ENCODE measurements at regions not wholly inside any gene's neighbourhood (a gene's known extent, or its start where the extent isn't known, plus 50 kb on each side); places are given as distances from the start of the nearest gene placed in this dataset.
"Not testable (repeated sequence)": the region's sequence is repeated elsewhere in the genome, so short reads cannot be mapped to it uniquely, and the experiment has no call there.

DNA sequence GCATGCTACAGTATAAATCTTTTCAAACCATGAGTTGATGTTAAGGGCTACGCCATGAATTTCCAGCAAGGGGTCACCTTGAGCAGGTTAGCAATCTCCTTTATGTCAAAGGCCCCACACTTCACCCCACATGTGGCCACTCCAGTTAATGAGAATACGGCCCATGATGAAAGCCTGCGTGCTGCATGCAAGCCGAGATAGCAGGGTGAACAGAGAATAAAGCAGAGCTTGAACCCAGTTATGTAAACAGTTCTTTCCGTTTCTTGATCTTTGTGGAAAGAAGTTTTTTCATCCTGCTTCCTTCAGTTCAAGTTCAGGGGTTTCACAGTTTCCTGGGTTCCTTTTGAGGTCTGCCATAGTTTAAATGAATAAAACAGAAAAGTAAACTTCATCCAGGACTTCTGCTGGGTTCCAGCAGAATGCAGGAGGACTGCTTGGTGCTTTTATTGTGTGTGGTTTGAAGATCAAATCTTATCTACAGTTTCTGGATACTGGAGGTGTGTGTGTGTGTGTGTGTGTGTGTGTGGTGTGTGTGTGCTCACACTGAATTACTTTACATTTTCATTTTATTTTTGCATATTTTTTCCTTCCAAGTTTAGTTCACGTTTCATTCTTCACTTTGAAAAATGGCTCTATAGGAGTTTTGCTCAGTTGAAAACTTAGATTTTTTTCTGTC lies 87.1 kb downstream of the HMHB1 start:
- DNase-seq (ENCODE audit: low spot score): no peak

DNA sequence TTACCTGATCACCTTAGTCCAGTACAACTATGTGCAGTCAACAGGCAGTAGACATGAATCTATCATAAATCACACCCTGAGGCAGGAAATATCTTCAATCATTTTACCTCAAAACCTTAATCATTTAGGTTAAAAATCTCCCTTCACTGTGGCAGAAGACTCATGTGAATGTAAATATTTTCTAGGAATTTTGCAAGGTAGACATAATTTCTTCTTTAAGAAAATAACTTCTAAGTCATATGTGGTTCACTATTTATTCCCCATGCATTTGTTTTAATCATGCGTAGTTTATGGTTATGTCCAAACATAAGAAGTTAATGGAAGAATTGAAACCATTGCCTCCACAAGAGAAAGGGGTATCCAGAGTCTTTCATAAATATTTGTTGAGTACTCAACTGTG lies 97.0 kb downstream of the HMHB1 start:
- no peak for DNase-seq (ENCODE audit: low spot score)

DNA sequence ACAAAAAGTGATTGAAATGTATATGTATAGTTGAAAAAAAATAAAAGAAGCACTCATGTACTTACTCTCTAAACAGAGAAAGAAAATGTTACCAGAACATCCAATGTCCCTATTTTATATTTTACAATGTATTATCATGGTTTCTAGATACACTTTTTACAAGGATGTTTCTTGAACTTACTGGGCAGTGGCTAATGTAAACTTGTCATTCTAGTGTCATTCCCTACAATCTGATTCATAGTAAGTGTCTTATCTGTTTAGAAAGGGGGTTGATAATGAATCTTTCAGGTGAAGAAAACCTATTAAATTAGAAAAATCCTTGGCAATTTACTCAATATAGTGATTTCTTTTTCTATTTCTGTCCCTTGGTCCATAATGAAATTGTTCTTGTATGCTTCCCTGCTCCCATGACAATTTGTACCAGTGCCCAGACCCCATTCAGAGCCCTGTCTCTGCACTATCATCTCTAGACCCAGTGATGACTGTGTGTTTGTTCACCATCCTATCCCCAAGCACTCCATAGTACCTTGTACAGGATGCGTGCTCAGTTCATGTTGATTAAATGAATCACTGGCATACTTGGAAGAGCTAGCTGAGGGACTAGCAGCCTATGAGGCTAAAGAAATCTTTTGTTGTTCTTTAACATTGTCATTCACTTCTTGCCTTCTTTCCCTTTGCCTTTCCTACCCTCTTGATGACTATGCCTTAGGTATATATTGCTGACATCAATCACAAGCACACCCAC lies 101.2 kb downstream of the HMHB1 start:
- no peak for DNase-seq (ENCODE audit: low spot score)

DNA sequence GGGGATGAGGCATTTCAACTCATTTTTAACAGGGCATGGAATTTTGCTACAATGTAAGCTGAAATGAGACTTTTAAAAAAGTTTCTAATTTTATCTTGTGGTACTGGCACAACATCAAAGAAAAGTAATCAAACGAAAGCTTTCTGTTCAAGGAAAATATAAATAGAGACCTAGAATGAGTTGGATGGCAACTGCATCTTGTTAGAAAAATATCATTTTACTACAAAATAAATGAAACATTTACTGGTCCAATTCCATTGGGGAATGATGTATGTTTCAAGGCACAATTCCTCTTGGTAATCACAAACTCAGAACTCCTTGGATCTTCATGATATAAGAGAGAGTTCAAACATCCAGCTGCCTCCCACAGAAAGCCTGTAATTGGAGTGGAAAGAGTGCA lies 102.8 kb downstream of the HMHB1 start:
- DNase-seq (ENCODE audit: low spot score): peak; percentile 52

DNA sequence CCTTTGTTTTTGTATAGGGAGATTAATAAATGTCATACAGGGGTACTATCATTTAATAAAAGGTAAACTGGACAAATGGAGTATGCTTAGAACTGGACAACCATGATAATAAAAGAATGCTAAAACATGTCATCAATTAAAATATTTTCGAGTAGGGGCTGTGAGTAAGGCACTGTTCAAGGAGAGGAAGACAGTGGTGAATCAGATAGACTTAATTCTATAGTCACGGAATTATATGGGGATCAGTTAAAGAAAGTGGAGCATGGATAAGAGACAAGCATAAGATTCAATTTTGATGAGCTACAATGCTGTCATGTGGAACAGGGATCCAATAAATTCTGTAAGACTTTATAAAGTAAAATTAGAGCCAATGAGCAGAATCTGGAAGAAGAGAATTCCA lies 104.5 kb downstream of the HMHB1 start:
- DNase-seq (ENCODE audit: low spot score): no peak

DNA sequence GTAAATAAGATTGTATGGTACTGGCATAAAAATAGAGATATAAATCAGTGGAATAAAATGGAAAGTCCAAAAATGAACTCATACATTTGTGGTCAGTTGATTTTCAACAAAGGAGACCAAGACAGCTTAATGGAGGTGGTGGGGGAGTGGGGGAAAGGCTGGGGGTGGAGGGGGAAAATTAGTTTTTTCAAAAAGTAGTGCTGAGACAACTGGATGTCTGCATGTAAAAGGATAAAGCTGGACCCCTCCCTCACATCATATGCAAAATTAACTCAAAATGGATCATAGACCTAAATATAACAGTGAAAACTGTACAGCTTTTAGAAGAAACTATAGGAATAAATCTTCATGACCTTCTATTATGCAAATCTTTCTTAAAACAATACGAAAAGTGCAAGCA lies 107.0 kb downstream of the HMHB1 start:
- no peak for DNase-seq (ENCODE audit: low spot score)

DNA sequence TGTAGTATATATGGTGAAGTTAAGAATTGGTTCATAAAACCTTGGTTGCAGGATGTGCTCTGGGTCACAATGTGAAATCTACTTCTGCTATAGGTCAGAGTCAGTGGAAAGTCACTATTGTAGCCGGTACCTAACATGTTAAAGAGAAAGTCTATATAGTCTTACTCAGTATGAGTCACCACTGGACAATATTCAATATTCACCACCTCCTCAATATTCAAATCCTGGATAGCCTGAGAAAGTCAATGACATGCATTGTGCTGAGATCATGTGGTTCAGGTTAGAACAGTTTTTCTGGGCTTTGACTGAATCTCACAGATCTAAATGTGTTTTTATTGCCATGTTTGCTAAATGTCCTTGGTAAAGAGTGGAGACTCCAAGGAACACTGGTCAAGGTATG lies 108.8 kb downstream of the HMHB1 start:
- DNase-seq (ENCODE audit: low spot score): no peak

DNA sequence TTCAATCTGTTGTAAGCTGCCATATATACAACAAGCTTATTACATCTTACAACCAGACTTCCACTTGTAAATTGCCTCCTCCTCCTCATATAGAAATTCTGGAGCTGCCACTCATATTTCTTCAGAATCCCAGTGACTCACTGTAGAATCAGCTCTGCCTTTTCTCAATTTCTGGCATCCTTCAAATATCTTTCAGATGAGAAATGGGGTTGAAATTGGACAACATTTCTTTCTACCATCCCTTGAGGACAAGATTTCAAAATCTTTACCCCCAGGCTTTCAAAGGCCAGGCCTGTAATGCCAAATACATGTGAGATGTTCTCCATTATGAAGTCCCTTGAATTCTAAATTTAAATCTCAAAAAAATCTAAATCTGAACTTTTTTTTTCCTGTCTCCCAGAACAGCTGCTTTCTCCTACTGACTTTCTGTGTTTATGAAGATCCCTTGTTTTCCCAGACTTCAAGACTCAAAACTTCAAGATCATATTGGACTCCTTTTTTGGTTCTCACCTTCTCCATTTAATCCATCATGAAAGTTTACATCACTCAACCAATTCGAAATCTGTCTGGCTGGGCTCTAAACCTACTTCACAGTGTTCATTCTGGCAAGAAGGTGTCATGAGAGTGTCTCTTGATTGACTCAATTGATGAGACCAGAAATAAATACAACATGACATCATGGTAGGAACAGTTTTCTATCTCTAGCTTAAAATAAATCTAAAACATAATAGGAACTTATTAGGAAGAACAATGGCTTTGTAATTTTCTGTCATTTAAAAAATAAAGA lies 109.8 kb downstream of the HMHB1 start:
- peak; percentile 82 for DNase-seq (ENCODE audit: low spot score)

DNA sequence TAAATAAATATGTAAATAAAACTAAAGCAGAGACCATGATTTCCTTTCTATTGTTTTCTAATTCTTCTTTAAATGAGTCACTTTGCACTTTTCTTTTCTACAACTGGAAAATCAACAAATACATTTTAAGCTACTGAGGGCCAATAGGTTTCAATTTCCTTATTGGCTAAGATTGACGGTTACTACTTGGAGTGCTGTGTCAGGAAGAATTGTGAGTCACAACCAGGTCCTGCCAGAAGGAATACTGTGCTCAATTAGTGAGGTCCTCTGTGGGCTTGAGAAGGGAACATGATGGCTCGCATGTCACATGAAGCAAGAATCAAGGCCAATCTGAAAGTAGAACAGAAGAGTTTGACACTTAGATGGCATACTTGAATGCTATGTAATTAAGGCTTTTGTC lies 110.8 kb downstream of the HMHB1 start:
- DNase-seq (ENCODE audit: low spot score): no peak

DNA sequence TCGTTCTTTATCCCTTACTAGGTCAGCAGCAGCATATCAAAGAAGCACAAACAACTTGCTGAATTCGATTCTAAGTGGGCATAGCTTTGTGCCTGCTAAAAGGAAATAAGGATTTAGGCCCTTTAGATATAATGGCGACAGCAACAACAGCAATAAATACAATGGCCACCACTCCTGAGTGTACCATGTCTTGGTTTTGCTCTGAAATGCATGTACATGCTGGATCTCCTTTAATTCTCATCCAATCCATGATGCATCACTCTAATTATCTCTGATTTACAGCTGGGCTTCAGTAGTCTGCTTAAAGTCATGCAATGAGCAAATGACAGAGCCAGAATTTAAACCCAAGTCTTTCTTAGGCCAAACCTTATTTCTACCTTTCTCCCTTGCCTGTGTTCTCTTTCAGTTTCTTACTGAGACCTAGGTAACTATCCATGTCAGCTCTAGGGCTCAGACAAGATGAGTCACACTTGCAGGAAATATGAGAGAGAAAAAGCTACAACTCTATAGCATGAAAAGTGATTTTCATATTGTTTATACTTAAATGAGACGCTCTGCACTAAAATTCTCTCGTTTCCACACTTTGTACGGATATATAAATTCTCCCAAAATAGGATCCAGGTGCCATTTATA lies 111.8 kb downstream of the HMHB1 start:
- DNase-seq (ENCODE audit: low spot score): peak; percentile 68

DNA sequence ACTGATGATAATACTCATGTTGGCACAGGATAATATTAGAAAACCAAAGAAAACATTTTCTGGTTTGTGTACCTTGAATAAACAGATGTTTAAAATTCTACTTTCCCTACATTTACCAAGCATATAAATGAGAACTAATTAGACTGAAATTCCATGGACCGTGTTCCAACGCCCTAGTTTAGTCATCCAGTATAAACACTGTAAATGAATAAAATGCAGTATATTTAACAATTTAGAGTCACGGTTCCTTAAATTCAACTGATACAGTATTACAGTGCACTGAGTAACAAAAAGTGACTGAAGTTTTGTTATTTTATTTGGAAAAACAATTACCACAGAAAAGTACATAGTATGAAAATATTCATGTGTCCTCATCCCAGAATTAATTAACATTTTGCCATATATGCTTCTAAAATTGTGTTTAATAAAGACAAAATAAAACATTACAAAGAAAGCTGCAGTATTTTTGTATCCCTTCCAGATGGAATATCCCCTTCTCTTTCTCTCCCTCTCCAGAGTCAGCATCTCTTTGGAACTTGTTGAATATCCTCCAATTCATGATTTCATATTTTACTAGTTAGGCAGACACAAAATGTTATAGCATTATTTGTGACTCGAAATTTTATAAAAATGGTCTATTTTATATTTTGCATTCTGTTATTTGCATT lies 112.5 kb downstream of the HMHB1 start:
- DNase-seq (ENCODE audit: low spot score): peak; percentile 20

DNA sequence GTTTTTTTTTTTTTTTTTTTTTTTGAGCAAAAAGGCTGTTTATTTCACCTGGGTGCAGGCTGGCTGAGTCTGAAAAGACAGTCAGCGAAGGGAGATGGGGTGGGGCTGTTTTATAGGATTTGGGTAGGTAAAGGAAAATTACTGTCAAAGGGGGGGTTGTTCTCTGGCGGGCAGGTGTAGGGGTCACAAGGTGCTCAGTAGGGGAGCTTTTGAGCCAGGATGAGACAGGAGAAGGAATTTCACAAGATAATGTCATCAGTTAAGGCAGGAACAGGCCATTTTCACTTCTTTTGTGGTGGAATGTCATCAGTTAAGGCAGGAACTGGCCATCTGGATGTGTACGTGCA lies 113.0 kb downstream of the HMHB1 start:
- DNase-seq (ENCODE audit: low spot score): not testable (repeated sequence)

DNA sequence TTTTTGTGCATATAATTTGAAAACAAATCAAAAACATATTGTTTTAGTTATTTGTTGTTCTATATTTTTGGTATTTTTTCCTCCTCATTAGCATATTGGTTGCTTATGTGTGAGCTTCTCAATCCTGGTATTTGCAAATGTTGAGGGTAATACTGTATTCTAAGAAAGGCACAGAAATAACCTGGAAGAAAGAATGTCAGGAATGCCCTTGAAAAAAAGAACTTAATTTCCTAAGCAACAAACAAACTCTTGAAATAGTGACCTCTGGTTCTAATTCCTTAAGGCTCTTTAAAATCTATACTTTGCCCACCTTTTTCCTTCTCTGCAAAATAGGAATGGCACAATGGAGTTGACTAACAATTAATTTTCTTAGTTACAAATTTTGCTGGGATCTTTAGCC lies 117.5 kb downstream of the HMHB1 start:
- no peak for DNase-seq (ENCODE audit: low spot score)

DNA sequence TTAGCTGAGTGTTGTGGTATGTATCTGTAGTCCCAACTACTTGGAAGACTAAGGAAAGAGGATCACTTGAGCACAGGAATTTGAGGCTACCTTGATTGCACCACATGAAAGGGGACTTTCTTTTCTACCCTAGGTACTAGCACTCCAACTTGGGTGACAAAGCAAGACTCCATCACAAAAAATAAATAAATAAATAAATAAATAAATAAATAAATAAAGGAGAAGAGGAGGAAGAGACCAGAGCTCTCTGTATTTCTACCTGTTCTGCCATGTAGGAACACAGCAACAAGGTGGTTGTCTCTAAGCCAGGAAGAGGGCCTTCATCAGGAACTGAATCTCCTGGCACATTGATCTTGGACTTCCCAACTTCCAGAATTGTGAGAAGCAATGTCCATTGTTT lies 118.6 kb downstream of the HMHB1 start:
- DNase-seq (ENCODE audit: low spot score): no peak

DNA sequence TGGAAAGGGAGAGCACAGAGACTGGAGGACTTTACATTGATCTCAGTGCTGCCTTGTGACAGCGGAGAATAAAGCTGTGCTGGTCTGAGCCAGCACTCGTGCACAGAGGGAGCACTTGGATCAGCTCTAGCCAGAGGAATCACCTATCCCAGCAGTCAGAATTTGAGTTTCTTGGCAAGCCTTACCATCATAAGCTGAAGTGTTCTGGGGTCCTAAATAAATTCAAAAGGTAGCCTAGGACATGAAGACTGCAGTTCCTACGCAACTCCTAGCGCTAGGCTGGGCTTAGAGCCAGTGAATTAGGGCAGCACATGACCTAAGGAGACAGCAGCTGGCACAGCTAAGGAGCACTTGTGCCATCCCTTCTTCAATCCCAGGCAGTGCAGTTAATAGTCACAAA lies 119.5 kb downstream of the HMHB1 start:
- DNase-seq (ENCODE audit: low spot score): no peak

DNA sequence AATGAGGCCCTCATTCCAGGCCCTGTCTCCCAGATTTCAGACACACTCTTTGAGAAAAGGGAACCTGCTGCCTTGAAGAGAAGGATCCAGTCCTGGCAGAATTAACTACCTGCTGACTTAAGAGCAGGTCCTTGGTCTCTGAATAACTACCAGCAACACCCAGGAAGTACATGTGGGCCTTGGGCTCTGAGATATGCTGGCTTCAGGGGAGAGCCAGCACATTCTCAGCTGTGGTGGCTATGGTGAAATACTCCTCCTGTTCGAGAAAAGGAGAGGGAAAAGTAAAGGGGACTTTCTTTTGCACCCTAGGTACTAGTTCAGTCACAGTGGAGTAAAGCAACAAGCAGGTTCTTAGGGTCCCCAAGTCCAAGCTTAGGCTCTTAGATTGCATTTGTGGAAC lies 120.0 kb downstream of the HMHB1 start:
- DNase-seq (ENCODE audit: low spot score): no peak

DNA sequence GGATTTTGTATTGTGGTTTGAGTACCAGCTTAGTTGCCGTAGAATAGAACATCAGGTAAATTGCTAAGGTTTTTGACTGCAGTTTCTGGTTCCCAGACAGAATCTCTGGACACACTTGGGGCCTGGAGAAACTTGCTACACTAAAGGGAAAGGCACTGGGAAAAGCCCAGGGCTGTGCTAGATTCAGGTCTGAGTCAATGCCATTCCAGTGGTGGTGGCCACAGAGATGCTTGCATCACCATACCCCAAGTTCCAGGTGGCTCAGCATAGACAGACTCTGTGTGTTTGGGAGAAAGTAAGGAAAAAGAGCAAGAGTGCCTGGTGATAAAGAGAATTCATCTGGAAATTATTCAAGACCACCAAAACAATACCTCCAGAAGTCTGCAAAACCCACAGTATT lies 120.6 kb downstream of the HMHB1 start:
- DNase-seq (ENCODE audit: low spot score): no peak

DNA sequence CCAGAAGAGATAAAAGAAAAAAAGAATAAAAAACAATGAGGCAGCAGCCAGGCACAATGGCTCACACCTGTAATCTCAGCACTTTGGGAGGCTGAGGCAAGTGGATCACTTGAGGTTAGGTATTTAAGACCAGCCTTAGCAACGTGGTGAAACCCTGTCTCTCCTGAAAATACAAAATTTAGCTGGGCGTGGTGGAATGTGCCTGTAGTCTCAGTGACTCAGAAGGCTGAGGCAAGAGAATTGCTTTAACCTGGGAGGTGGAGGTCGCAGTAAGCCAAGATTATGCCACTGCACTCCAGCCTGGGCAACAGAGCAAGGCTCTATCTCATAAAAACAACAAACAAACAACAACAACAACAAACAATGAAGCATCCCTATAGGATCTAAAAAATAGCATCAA lies 121.5 kb downstream of the HMHB1 start:
- no peak for DNase-seq (ENCODE audit: low spot score)

DNA sequence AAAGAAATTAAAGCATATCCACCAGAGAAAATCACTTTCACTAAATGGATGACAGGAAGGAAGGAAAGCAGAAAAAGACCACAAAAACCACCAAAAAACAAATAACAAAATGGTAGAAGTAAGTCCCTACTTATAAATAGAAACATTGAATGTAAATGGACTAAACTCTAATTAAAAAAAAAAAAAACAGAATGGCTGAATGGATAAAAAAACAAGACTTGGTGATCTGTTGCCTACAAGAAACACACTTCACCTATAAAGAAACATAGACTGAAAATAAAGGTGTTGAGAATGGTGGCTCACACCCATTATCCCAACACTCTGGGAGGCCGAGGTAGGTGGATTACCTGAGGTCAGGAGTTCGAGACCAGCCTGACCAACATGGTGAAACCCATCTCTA lies 122.9 kb downstream of the HMHB1 start:
- DNase-seq (ENCODE audit: low spot score): no peak

DNA sequence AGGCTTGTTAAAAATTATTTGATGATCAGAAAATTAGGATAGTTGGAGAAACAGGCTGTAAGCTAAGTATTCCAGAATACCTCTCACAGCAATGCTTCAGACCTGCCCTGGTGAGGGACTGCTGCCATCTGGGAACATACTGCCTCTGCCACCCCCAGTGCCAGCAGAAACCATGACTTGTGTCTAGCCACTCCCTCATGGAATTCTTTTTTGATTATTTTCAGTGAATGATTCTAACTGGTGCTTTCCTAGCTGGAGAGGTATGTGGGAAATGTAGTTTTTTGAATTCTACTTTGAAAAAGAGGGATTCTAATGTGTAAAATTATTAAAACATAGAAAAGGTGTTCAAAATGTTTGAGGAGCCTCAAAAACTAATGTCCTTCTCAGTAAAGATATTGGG lies 126.3 kb downstream of the HMHB1 start:
- DNase-seq (ENCODE audit: low spot score): no peak

DNA sequence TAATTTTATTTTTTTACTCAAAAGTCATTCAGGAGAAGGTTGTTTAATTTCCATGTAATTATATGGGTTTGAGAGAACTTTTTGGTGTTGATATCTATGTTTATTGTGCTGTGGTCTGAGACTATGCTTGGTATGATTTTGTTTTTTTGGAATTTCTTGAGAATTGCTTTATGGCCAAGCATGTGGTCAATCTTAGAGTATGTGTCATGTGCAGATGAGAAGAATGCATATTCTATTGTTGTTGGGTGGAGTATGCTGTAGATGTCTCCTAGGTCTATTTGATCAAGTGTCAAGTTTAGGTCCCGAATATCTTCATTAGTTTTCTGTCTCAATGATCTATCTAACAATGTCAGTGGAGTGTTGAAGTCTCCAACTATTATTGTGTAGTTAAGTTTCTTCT lies 134.9 kb downstream of the HMHB1 start:
- DNase-seq (ENCODE audit: low spot score): no peak

DNA sequence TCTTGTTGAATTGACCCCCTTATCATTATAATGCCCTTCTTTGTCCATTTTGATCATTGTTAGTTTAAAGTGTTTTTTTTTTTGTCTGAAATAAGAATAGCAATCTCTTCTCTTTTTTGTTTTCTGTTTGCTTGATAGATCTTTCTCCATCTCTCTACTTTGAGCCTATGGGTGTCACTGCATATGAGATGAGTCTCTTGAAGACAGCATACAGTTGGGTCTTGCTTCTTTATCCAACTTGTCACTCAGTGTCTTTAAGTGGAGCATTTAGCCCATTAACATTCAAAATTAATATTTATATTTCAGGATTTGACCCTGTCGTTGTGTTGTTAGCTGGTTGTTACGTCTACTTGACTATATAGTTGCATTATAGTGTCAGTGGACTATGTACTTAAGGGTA lies 135.4 kb downstream of the HMHB1 start:
- DNase-seq (ENCODE audit: low spot score): no peak

Measured in umbilical cord (tissue), 1 donor.